GM18505 (cell line): ENCODE measurements at regions not wholly inside any gene's neighbourhood (a gene's known extent, or its start where the extent isn't known, plus 50 kb on each side); places are given as distances from the start of the nearest gene placed in this dataset.
"Not testable (repeated sequence)": the region's sequence is repeated elsewhere in the genome, so short reads cannot be mapped to it uniquely, and the experiment has no call there.

Source experiments
- ATAC-seq: cut with Tn5 transposase; IDR thresholded peaks from one replicate; pipeline ENCODE4 v1.9.1; 2021; ENCODE audit not compliant: unreplicated experiment
- POLR2A ChIP-seq: IDR thresholded peaks from 4 replicates; pipeline ENCODE4 v1.6.1; 2011; ENCODE audit warnings: borderline replicate concordance; ENCODE audit not compliant: insufficient read depth, insufficient read length; ENCODE audit errors: extremely low read depth

DNA sequence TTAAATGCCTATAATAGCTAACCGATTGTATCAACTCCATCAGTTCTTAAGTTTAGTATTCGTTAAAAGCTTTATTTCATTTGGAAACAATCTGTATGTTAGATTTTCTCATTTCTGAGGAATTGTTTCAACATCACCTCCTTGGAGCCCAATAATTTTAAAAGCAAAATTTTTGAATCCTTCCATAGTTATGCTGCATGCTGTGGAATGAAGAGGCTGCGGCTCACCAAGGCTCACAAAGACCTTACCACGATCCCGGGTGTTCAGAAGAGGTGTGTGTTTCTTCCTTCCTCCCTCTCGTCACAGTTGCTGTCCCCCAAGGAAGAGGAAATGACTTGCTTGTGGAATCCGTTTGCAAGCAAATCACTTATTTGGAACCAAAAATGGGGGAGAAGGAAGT, 143.8 kb downstream of the FGF1 start:
- ATAC-seq: no peak

GRCh38 chr5:142540922-142541422, 144.9 kb downstream of the FGF1 start:
- TF ChIP-seq POLR2A: no peak
- ATAC-seq: no peak

More for the DNA sequence above, 143.8 kb downstream of the FGF1 start:
- no peak for TF ChIP-seq POLR2A

- ATAC-seq: no peak
- TF ChIP-seq POLR2A: no peak
Measured at GRCh38 chr5:142539154-142539740, 146.6 kb downstream of the FGF1 start.

- no peak for TF ChIP-seq POLR2A
- no peak for ATAC-seq
Measured at GRCh38 chr5:142537938-142538337, 148.0 kb downstream of the FGF1 start.

DNA sequence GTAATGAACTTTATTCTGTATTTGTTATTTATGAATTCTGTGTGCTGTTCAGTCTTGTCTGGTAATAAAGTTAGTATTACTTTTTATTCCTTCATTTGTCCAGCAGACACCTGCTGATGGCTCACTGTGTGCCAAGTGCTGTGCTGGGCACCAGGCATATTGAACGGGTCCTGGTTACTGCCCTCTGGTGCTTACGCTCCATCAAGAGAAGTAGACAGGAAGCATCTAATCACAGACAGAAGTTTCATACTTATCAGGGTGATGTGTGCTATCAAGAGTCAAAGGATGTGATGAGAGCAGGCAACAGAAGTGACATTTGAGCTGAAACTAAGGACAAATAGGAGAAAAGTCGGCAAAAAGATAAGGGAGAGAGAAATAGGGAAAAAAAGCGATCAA, 153.1 kb downstream of the FGF1 start:
- ATAC-seq: no peak
- no peak for TF ChIP-seq POLR2A

DNA sequence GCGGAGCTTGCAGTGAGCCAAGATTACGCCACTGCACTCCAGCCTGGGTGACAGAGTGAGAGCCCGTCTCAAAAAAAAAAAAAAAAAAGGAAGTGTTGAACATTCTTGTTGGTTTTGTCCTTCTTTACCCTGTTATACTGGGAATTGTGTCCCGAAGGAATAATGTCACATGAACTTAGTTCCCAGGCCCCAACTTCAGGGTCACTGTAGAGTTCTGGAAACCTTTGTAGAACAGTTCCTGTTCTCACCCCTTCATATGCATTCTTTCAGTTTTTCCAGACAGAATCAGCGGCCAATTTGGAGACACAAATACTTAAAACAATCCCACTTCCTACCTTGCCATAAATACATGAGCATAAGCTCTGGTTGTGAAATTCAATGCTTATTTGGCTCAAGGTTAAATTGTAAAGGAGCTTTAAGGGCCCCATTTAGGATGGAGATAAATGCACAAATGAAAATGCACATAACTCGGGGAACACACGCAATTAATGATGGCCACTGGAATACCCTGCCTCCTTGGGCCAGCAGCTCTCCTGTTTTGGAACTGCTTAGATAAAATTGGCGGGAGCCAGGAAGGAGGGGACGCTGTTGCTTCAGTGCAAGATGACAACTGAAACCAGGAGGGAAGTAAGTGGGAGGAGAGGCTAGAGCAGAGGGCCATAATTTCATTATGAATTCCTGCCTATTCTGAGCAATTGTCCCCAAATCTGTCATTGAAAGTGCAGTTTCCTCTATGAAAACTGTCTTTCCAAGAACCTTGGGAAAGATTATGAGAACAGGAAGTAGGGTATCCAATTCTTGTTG, 153.7 kb downstream of the FGF1 start:
- no peak for TF ChIP-seq POLR2A
- ATAC-seq: no peak

DNA sequence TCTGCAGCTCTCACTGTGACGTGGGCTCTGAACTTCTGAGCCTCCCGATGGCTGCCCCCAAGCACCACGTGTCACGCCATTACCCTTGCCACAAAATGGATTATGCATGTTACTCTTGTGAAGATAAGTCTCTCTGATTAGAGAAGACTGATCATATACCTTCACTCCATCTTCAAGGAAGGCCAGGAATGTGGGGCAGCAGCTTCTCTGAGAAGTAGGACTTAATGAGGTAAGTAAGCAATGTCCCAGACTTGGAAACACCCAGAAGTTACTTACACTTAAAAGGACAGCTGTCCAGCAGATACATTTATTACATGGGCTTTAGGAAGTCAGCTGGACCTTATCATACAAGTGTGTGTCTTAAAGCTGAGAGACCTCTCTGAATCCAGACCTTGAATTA, 155.0 kb downstream of the FGF1 start:
- no peak for TF ChIP-seq POLR2A
- ATAC-seq: no peak

- no peak for ATAC-seq
- no peak for TF ChIP-seq POLR2A
Measured at GRCh38 chr5:142529626-142530278, 156.1 kb downstream of the FGF1 start.

- TF ChIP-seq POLR2A: no peak
- no peak for ATAC-seq
Measured at GRCh38 chr5:142527664-142528295, 158.1 kb downstream of the FGF1 start.

GRCh38 chr5:142527234-142527633, 158.7 kb downstream of the FGF1 start:
- no peak for ATAC-seq
- TF ChIP-seq POLR2A: no peak

GRCh38 chr5:142522983-142523382, 162.9 kb downstream of the FGF1 start:
- TF ChIP-seq POLR2A: no peak
- ATAC-seq: no peak

DNA sequence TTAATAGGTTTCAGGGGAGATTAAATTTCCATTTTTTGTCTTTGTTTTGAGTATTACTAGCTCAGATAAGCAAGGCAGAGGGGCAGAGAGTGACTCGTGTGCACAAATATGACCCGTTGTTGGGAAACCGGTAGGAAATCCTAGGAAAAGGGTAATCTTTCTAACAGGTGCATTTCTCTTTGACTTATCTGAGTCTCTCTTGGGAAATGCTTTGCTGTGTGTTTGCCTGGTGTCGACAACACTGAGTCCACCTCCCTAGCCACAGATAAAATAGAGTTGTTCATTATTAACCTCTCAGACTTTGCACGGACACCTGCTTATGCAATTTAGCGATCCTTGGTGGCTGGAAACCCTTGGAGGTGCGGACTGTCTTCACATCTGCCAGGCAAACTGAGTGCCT, 164.2 kb downstream of the FGF1 start:
- no peak for TF ChIP-seq POLR2A
- no peak for ATAC-seq

- TF ChIP-seq POLR2A: no peak
- ATAC-seq: no peak
Measured at GRCh38 chr5:142520885-142521284, 165.0 kb downstream of the FGF1 start.

DNA sequence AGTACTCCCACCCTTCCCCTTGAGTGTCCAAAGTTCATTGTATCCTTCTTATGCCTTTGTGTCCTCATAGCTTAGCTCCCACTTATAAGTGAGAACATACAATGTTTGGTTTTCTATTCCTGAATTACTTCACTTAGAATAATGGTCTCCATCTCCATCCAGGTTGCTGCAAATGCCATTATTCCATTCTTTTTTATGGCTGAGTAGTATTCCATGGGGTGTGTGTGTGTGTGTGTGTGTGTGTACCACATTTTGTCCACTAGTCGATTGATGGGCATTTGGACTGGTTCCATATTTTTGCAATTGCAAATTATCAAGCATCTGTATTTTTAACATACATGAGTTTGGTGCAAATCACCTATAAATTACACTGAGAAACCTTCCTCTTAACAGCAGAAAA, 166.0 kb downstream of the FGF1 start:
- not testable (repeated sequence) for ATAC-seq
